ENCODE measurements at regions not wholly inside any gene's neighbourhood (a gene's known extent, or its start where the extent isn't known, plus 50 kb on each side); places are given as distances from the start of the nearest gene placed in this dataset.

DNA sequence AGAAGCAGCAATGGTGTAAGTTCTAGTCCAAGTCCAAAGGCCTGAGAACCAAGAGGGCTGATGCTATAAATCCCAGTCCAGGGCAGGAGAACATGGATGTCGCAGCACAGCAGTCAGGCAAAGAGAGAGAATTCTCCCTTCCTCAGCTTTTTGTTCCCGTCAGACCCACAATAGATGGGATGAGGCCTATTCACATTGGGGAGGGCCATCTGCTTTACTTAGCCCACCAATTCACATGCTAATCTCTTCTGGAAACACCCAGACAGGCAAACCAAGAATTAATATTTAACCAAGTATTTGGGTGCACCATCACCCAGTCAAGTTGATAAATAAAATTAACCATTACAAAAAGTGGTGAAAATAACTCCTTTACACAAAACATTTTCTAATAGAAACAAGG is 511.7 kb upstream of the UBE2E2 start:
- TF ChIP-seq ZNF707 (CRISPR knock-in tag; conservative IDR thresholded peaks at IDR 0.05) (no peak), JUND (IDR thresholded peaks at IDR 0.05; ENCODE audit: borderline replicate concordance, low read depth, low read length) (no peak), JUND (tag; IDR thresholded peaks at IDR 0.05; ENCODE audit: borderline replicate concordance, low read depth, low read length) (no peak), SRF (CRISPR knock-in tag; IDR thresholded peaks at IDR 0.05) (no peak), CREM (IDR thresholded peaks at IDR 0.05; ENCODE audit: low read depth) (no peak), ZNF41 (CRISPR knock-in tag; conservative IDR thresholded peaks at IDR 0.05) (no peak), ZBTB17 (CRISPR knock-in tag; IDR thresholded peaks at IDR 0.05) (no peak), TEAD1 (CRISPR knock-in tag; IDR thresholded peaks at IDR 0.05) (no peak), EGR1 (conservative IDR thresholded peaks at IDR 0.05) (no peak), MEF2D (tag; conservative IDR thresholded peaks at IDR 0.05; ENCODE audit: low read depth) (no peak), CBX8 (IDR thresholded peaks at IDR 0.05; ENCODE audit: borderline replicate concordance, extremely low read depth, low read depth, low read length, poor library complexity, severe bottlenecking) (no peak), BACH1 (tag; IDR thresholded peaks at IDR 0.05) (no peak), CBX5 (IDR thresholded peaks at IDR 0.05; ENCODE audit: borderline replicate concordance, low read depth) (no peak)
- TF ChIP-seq, protein P1, sequence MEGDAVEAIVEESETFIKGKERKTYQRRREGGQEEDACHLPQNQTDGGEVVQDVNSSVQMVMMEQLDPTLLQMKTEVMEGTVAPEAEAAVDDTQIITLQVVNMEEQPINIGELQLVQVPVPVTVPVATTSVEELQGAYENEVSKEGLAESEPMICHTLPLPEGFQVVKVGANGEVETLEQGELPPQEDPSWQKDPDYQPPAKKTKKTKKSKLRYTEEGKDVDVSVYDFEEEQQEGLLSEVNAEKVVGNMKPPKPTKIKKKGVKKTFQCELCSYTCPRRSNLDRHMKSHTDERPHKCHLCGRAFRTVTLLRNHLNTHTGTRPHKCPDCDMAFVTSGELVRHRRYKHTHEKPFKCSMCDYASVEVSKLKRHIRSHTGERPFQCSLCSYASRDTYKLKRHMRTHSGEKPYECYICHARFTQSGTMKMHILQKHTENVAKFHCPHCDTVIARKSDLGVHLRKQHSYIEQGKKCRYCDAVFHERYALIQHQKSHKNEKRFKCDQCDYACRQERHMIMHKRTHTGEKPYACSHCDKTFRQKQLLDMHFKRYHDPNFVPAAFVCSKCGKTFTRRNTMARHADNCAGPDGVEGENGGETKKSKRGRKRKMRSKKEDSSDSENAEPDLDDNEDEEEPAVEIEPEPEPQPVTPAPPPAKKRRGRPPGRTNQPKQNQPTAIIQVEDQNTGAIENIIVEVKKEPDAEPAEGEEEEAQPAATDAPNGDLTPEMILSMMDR (IDR thresholded peaks at IDR 0.05 in 2 of 3, conservative IDR thresholded peaks at IDR 0.05 in 1 of 3; ENCODE audit: insufficient read depth in 2 of 3, low read depth in 1 of 3, low read length in 3 of 3): no peak
